Choroid plexus epithelial cell (primary cell): ENCODE measurements at regions not wholly inside any gene's neighbourhood (a gene's known extent, or its start where the extent isn't known, plus 50 kb on each side); places are given as distances from the start of the nearest gene placed in this dataset.
"Not testable (repeated sequence)": the region's sequence is repeated elsewhere in the genome, so short reads cannot be mapped to it uniquely, and the experiment has no call there.

Experiments
- DNase-seq: peaks from one replicate; pipeline ENCODE4 v3.0.0-alpha.2; 2010; ENCODE audit warnings: low read depth
- H3K4me3 ChIP-seq: 2 replicates; pipeline ENCODE4 v1.5.1; 2011; ENCODE audit warnings: low read depth, mild to moderate bottlenecking, control low read depth, low read length, moderate library complexity
- CTCF ChIP-seq: conservative IDR thresholded peaks from 2 replicates; pipeline ENCODE4 v1.5.1; 2011; ENCODE audit warnings: low read depth, mild to moderate bottlenecking, control low read depth, inconsistent platforms, low read length, moderate library complexity

GRCh38 chr2:38484957-38485356 is 107.9 kb upstream of the ATL2 start:
- TF ChIP-seq CTCF: no peak
- no peak overlapping the region for H3K4me3 ChIP-seq
- DNase-seq: no peak

DNA sequence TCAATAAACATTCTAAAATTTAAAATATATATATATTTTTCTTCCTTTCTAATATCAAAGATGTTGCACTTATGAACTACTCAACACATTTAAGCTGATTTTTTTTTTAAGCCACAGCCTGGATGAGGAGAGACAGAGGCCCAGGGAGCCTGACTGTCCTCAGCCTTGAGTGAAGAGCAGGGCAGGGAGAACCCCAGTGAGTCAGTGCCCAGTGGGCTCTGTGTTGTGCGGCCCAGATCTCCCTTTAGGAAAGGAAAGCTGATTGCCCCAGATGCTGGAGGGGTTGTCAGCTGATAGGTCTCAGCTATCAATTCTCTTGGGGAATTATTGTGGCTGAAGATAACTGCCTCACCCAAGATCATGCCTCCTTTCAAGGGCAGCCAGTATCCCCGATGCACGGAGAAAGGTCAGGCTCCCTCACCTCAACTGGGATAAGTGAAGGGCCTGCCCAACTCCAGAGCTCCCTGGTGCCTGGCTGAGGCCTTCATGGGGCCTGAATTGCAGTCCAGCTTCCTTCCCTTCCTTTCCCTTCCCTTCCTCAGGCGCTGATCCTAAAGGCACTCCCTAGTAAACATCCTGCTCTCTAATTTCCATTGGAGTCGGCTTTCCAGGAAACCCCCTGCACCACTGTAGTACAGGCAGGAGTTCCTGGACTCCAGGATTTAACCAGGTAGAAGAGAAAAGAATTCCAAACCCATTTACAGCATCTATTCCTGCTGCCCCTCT is 106.9 kb upstream of the ATL2 start:
- no peak for DNase-seq
- no peak for TF ChIP-seq CTCF
- H3K4me3 ChIP-seq: no peak overlapping the region

DNA sequence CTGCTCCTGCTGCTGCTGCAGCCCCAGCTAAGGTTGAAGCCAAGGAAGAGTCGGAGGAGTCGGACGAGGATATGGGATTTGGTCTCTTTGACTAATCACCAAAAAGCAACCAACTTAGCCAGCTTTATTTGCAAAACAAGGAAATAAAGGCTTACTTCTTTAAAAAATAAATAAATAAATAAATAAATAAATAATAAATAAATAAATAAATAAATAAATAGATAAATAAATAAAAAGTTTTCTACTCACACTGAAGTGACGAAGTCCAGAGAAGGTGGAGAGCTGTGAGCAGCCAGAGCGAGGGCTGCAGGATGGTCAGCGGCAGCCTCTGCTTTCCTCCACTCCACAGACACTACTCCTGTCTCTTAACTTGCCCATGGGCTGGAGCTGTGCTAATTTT is 105.6 kb upstream of the ATL2 start:
- not testable (repeated sequence) for H3K4me3 ChIP-seq, DNase-seq

DNA sequence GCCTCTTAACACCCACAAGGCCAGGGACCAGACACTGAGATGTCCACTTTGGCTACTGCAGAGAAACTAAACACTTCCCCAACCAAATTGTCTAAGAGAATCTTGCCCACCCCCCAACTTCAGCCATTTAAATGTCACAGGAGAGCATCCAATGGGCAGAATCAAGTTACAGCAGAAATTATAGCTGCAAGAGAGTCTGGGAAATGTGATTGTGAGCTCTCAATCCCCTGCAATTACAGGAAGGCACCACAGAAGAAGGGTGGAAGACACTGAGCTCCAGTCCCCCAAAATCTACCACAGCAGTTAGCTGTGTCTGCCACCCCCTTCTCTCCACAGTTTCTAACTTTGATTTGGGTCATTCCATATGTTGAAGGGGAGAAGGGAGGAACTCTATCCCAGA is 103.5 kb upstream of the ATL2 start:
- TF ChIP-seq CTCF: no peak
- no peak overlapping the region for H3K4me3 ChIP-seq
- DNase-seq: no peak

- no peak for DNase-seq
- H3K4me3 ChIP-seq: no peak overlapping the region
- TF ChIP-seq CTCF: no peak
Measured at GRCh38 chr2:38477006-38477405, 99.9 kb upstream of the ATL2 start.

DNA sequence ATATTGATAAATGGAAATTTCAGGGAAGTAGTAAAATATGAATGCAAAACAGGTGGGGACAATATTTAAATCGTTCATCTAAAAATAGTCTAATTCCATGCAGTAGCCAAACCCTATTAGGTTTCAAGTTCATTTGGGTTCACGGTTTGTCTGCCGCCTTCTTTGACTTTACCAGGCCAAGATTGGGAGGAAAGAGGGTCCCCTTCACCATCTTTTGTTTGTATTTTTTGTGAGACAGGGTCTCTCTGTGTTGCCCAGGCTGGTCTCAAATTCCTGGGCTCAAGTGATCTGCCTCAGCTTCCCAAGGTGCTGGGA is 98.5 kb upstream of the ATL2 start:
- H3K4me3 ChIP-seq: no peak overlapping the region
- DNase-seq: no peak
- TF ChIP-seq CTCF: no peak

- no peak for DNase-seq
- no peak for TF ChIP-seq CTCF
- no peak overlapping the region for H3K4me3 ChIP-seq
Measured at GRCh38 chr2:38474715-38475566, 97.9 kb upstream of the ATL2 start.
